ENCODE measurements at regions not wholly inside any gene's neighbourhood (a gene's known extent, or its start where the extent isn't known, plus 50 kb on each side); places are given as distances from the start of the nearest gene placed in this dataset.

DNA sequence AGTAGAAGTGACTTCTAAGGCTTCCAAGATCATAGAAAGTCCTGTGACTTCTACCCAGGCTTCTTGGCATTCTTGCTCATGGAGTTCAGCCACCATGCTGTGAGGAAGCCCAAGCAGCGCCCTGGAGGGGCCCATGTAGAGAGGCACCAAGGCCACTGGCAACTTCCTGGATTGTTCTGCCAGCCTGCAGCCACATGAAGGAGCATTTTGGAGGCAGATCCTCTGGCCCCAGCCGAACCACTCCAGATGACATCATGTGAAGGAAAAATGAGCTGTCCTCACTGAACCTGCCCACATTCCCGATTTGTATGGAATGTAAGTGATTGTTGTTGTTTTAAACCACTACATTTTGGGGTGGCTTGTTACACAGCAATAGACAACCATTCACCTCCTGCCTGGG lies 51.5 kb upstream of the MNX1 start:
- Histone ChIP-seq H3K27me3 (ENCODE audit: control insufficient read depth, insufficient read depth, low read length) (no peaks in the 10 kb centered on the region; the same call in none of the 2 replicates), H3K4me3 (ENCODE audit: low read depth, low read length) (no peak overlapping the region), H3K36me3 (ENCODE audit: control insufficient read depth, insufficient read depth, low read length) (no peaks in the 10 kb centered on the region)
- no peak for DNase-seq (ENCODE audit: low read depth)
- TF ChIP-seq, protein P1, sequence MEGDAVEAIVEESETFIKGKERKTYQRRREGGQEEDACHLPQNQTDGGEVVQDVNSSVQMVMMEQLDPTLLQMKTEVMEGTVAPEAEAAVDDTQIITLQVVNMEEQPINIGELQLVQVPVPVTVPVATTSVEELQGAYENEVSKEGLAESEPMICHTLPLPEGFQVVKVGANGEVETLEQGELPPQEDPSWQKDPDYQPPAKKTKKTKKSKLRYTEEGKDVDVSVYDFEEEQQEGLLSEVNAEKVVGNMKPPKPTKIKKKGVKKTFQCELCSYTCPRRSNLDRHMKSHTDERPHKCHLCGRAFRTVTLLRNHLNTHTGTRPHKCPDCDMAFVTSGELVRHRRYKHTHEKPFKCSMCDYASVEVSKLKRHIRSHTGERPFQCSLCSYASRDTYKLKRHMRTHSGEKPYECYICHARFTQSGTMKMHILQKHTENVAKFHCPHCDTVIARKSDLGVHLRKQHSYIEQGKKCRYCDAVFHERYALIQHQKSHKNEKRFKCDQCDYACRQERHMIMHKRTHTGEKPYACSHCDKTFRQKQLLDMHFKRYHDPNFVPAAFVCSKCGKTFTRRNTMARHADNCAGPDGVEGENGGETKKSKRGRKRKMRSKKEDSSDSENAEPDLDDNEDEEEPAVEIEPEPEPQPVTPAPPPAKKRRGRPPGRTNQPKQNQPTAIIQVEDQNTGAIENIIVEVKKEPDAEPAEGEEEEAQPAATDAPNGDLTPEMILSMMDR (IDR thresholded peaks at IDR 0.05; ENCODE audit: insufficient read depth, low read depth, low read length) = no peak
- ChIA-PET CTCF (no interaction called here), POLR2A (no interaction called here)

DNA sequence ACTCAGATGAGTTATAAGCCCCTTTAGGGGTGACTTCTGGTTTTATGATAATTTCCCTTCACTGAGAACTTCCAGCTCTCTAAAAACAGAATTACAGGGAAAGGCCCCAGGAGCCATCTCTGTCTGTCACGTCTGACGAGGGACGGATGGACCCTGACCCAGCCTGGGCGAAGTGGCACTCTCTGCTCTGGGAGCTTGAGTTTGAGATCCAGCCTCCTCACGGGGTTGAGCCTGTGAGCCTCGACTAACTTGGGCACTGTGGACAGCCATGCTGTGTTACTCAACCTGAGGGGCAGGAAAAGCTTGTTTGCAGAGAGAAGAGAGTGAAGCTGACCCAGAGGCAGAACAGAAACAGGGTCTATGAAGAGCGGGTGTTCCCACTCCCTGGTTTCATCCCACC lies 54.6 kb upstream of the MNX1 start:
- ChIA-PET POLR2A (no interaction called here), CTCF (no interaction called here)
- H3K27me3 ChIP-seq (ENCODE audit: control insufficient read depth, insufficient read depth, low read length) = no peaks in the 10 kb centered on the region; the same call in 1 of the 2 replicates
- DNase-seq (ENCODE audit: low read depth) = no peak
- H3K36me3 ChIP-seq (ENCODE audit: control insufficient read depth, insufficient read depth, low read length) = no peaks in the 10 kb centered on the region
- TF ChIP-seq, protein P1 (IDR thresholded peaks at IDR 0.05; ENCODE audit: insufficient read depth, low read depth, low read length) = no peak
- H3K4me3 ChIP-seq (ENCODE audit: low read depth, low read length) = no peak overlapping the region

DNA sequence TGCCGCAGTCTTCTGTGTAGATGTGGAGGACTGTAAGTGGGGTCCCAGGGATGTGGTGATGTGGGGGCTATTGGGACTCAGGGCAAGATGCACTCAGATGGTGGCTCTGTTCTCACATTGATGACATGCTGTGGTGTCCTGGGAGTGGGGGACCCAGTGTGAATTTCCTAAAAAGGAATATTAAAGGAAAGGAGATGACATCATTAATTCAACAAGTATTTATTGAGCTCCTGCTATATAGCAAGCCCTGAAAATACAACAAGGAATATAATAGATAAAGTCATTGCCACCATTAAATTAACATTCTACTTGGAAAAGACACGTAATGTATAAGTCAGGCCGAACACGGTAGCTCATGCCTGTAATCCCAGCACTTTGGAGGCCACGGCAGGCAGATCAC lies 61.9 kb upstream of the MNX1 start:
- TF ChIP-seq, protein P1 (IDR thresholded peaks at IDR 0.05; ENCODE audit: insufficient read depth, low read depth, low read length) = no peak
- no peak for DNase-seq (ENCODE audit: low read depth)
- POLR2A ChIA-PET = no interaction called here
- no peaks in the 10 kb centered on the region for H3K36me3 ChIP-seq (ENCODE audit: control insufficient read depth, insufficient read depth, low read length)
- no peak overlapping the region for H3K4me3 ChIP-seq (ENCODE audit: low read depth, low read length)
- CTCF ChIA-PET = no interaction called here
- H3K27me3 ChIP-seq (ENCODE audit: control insufficient read depth, insufficient read depth, low read length) = peaks cover 12% of the 10 kb centered on the region

DNA sequence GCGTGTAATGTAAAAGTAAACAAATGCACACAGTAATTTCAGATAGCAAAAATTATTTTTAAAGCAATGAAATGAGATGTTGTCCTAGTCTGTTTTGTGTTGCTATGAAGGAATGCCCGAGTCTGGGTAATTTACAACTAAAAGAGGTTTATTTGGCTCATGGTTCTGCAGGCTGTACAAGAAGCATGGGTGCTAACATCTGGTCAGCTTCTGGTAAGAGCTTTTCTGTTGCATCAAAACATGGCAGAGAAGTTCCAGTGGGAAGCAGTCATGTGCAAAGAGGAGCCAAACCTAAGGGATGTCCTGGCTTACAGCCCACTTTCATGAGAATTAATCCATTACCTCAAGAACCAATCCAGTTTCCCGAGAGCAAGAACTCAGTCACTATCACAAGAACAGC lies 62.9 kb upstream of the MNX1 start:
- peaks cover 13% of the 10 kb centered on the region for H3K27me3 ChIP-seq (ENCODE audit: control insufficient read depth, insufficient read depth, low read length)
- TF ChIP-seq, protein P1 (IDR thresholded peaks at IDR 0.05; ENCODE audit: insufficient read depth, low read depth, low read length) = no peak
- no peaks in the 10 kb centered on the region for H3K36me3 ChIP-seq (ENCODE audit: control insufficient read depth, insufficient read depth, low read length)
- no peak overlapping the region for H3K4me3 ChIP-seq (ENCODE audit: low read depth, low read length)
- DNase-seq (ENCODE audit: low read depth) = no peak
- ChIA-PET CTCF (no interaction called here), POLR2A (no interaction called here)

DNA sequence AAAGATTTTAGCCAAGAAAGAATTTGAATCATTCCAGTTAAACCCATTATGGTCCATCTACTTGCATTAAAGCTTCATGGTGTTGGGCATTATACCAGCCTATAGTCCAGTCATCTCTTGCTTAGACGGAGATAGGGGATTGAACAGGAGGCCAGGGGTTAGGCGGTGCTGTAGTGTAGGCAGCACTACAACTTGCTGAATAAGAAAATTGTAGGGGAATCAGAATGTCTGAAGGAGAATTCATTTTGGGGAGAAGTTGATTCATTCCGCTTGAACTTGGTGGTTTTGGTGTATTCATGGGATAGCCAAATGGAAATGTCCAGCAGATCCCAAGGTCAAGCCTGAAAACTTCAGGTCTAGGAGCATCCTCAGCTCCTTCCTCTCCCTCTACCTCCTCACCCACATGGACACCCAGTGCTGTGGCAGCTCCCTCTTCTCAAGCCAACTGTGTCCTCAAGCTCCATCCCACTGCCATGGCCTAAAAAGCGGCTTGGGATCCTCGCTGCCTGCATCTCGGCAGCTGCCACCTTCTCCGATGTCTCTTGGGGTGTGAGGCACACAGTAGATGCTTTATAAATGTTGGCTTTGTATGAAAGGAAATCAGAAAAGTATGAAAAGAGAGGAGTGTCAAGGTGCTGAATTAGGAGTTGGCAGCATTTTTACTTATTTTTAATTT lies 63.6 kb upstream of the MNX1 start:
- H3K27me3 ChIP-seq (ENCODE audit: control insufficient read depth, insufficient read depth, low read length) = peaks cover 13% of the 10 kb centered on the region
- ChIA-PET CTCF (no interaction called here), POLR2A (no interaction called here)
- DNase-seq (ENCODE audit: low read depth) = no peak
- no peak overlapping the region for H3K4me3 ChIP-seq (ENCODE audit: low read depth, low read length)
- TF ChIP-seq, protein P1 (IDR thresholded peaks at IDR 0.05; ENCODE audit: insufficient read depth, low read depth, low read length) = no peak
- no peaks in the 10 kb centered on the region for H3K36me3 ChIP-seq (ENCODE audit: control insufficient read depth, insufficient read depth, low read length)

Measured in BJ (cell line).